Brain microvascular endothelial cell (primary cell): ENCODE measurements at regions not wholly inside any gene's neighbourhood (a gene's known extent, or its start where the extent isn't known, plus 50 kb on each side); places are given as distances from the start of the nearest gene placed in this dataset.

Source experiments
- DNase-seq: peaks from one replicate; pipeline ENCODE4 v3.0.0-alpha.2; 2020
- H3K27ac ChIP-seq: fragments of 250-450 bp; sonication (Bioruptor Pico); 2 replicates; pipeline ENCODE4 v1.5.1; 2020; ENCODE audit warnings: mild to moderate bottlenecking, moderate library complexity
- H3K27me3 ChIP-seq: fragments of 250-450 bp; sonication (Bioruptor Pico); replicated peaks from 2 replicates; pipeline ENCODE4 v1.5.1; 2020; ENCODE audit warnings: mild to moderate bottlenecking
- H3K36me3 ChIP-seq: fragments of 250-450 bp; sonication (Bioruptor Pico); replicated peaks from 2 replicates; pipeline ENCODE4 v1.5.1; 2020; ENCODE audit warnings: mild to moderate bottlenecking
- H3K4me3 ChIP-seq: 2 replicates; pipeline ENCODE4 v1.5.1; 2011; ENCODE audit warnings: low read depth, mild to moderate bottlenecking, control low read depth, low read length, moderate library complexity
- in situ Hi-C: cut with HindIII; loops from 2 replicates; pipeline ENCODE4 v1.10.0; 2017; ENCODE audit warnings: low sequenced_read_pairs, low pct_ligation_motif_present
- TF ChIP-seq, protein P1 (sequence below): IDR thresholded peaks from 2 replicates; pipeline ENCODE4 v1.5.1; 2011; ENCODE audit warnings: low read depth, mild to moderate bottlenecking, moderate library complexity, low read length, control low read depth, inconsistent platforms; ENCODE audit errors: missing control alignments

DNA sequence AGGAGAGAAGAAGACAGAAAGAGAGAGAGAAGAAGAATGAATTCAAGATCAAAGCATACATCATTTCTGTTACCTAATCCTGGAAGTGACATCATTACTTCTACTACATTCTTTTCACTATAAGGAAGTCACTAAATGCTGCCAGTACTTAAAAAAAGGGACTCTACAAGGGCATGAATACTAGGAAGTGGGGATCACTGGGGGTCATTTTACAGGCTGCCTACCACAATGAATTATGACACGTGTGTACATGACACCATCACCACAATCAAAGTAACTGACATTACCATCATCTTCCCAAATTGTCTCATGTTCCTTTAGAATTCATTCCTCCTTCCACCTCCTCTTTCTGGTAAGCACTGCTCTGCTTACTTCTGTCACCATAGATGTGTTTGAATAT is 227.0 kb downstream of the CPE start:
- in situ Hi-C loops: no loop called here
- no peaks in the 10 kb centered on the region for H3K36me3 ChIP-seq
- TF ChIP-seq, protein P1, sequence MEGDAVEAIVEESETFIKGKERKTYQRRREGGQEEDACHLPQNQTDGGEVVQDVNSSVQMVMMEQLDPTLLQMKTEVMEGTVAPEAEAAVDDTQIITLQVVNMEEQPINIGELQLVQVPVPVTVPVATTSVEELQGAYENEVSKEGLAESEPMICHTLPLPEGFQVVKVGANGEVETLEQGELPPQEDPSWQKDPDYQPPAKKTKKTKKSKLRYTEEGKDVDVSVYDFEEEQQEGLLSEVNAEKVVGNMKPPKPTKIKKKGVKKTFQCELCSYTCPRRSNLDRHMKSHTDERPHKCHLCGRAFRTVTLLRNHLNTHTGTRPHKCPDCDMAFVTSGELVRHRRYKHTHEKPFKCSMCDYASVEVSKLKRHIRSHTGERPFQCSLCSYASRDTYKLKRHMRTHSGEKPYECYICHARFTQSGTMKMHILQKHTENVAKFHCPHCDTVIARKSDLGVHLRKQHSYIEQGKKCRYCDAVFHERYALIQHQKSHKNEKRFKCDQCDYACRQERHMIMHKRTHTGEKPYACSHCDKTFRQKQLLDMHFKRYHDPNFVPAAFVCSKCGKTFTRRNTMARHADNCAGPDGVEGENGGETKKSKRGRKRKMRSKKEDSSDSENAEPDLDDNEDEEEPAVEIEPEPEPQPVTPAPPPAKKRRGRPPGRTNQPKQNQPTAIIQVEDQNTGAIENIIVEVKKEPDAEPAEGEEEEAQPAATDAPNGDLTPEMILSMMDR: no peak
- no peak overlapping the region for H3K27ac ChIP-seq
- H3K4me3 ChIP-seq: no peak overlapping the region
- DNase-seq: no peak
- H3K27me3 ChIP-seq: no peaks in the 10 kb centered on the region

DNA sequence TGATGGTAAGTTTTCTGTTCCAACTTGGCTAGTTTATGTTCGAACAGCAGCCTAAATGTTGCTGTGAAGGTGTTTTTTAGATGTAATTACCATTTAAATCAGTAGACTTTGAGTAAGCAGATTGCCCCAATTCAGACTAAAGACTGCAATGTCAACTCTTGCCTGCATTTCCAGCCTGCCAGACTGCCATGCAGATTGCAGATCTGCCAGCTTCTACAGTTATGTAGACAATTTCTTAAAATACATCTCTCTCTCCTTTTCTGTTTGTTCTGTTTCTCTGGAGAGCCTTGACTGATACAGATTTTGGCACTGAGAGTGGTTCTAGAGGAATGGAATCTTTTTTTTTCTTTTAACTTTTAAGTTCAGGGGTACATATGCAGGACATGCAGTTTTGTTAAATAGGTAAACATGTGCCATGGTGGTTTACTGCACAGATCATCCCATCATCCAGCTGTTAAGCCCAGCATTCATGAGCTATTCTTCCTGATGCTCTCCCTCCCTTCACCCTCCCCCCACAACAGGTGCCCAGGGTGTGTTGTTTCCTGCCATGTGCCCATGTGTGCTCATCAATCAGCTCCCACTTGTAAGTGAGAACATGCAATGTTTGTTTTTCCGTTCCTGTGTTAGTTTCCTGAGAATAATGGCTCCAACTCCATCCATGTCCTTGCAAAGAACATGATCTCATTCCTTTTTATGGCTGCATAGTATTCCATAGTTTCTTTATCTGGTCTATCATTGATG is 227.8 kb downstream of the CPE start:
- Histone ChIP-seq H3K36me3 (no peaks in the 10 kb centered on the region), H3K4me3 (no peak overlapping the region), H3K27ac (no peak overlapping the region), H3K27me3 (no peaks in the 10 kb centered on the region)
- TF ChIP-seq, protein P1: no peak
- DNase-seq: no peak
- in situ Hi-C loops: no loop called here

DNA sequence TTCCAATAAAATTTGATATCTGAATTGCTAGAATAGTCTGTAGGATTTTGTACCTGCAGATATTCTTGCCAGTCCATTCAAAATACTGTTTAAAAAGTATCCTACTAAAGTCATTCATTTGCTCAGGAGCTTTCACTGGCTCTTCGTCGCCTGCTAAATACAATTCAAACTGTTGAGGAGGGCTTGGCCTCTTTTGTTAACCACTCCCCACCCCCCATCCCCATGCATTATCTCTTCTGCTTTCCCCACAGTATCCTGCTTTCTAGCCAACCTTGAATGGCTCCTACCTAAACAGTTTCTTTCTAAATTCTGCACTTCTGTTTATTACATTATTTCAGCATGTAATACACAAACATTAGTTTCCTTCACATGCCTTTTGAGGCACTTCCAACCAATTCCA is 230.8 kb downstream of the CPE start:
- in situ Hi-C loops: no loop called here
- no peak overlapping the region for H3K27ac ChIP-seq
- no peak for DNase-seq
- TF ChIP-seq, protein P1: no peak
- H3K4me3 ChIP-seq: no peak overlapping the region
- no peaks in the 10 kb centered on the region for H3K27me3 ChIP-seq
- H3K36me3 ChIP-seq: no peaks in the 10 kb centered on the region

DNA sequence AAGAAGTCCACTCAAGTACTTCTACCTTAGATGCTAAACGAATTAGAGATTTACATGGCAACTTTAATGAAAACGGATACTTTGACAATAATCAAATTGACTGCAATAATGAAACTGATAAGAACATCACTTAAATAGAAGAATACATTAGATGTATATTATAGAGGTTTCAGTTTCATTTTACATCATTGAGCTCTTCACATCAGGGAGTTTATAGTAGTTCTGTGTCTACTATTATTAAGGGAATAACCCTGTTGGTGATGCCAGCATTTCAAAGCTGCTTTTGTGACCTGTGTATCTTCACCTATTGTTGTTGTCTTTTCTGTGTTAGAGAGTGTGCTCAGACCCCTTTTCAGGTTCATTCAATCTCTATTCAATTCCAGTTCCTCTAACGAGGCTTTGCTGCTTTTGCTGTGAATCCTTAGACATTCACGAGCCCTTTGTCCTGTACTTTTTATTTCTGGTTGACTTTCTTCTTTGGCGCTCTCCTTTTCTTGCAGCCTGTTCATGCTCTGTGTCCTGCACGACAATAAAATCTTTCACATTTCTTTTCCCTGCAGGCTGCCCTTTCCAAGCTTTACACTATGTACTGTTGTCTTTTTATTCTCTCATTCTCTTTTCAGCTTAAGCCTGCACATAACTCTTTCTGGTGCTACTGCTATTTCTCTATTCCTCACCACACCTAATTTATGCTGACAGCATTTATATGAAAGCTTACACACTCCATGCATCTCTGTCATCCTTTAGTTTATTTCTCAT is 232.1 kb downstream of the CPE start:
- TF ChIP-seq, protein P1: no peak
- no peaks in the 10 kb centered on the region for H3K27me3 ChIP-seq
- no peaks in the 10 kb centered on the region for H3K36me3 ChIP-seq
- H3K4me3 ChIP-seq: peak overlapping the region; percentile 15
- no peak overlapping the region for H3K27ac ChIP-seq
- in situ Hi-C loops: no loop called here
- DNase-seq: no peak

DNA sequence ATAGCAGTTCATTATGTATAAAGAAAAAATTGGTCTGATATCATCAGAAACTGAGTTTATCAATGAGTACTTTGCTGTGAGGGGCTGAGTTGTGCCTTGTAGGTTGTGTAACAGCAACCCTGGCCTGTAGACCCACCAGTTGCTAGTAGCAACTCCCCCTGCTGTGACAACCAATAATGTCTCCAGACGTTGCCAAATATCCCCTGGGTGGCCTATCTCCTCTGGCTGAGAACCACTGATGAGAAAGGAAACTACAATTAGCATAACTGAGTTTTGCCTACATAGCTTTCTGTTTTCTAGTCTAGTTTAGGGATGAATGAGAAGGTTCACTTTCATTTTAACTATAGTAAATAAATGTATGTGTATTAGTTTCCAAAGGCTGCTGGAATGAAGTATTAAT is 234.1 kb downstream of the CPE start:
- no peak for DNase-seq
- no peak overlapping the region for H3K27ac ChIP-seq
- in situ Hi-C loops: no loop called here
- TF ChIP-seq, protein P1: no peak
- H3K36me3 ChIP-seq: no peaks in the 10 kb centered on the region
- H3K4me3 ChIP-seq: no peak overlapping the region
- H3K27me3 ChIP-seq: no peaks in the 10 kb centered on the region
